GOT3 (cell line): ENCODE measurements at regions not wholly inside any gene's neighbourhood (a gene's known extent, or its start where the extent isn't known, plus 50 kb on each side); places are given as distances from the start of the nearest gene placed in this dataset.

Experiments
- DNase-seq: peaks from one replicate; lab custom pipeline; 2025; ENCODE audit warnings: mixed read lengths; lab: John Stamatoyannopoulos, UW

GRCh38 chr2:143918465-143918989 lies 601.4 kb downstream of the ZEB2 start:
- DNase-seq: no peak

- no peak for DNase-seq
These were observed 603.1 kb downstream of the ZEB2 start for GRCh38 chr2:143916781-143917180.

- no peak for DNase-seq
These were observed 610.2 kb downstream of the ZEB2 start for GRCh38 chr2:143909577-143910353.

- DNase-seq: no peak
These were observed 611.1 kb downstream of the ZEB2 start for GRCh38 chr2:143908843-143909242.

GRCh38 chr2:143907801-143908200 lies 612.1 kb downstream of the ZEB2 start:
- no peak for DNase-seq

- no peak for DNase-seq
These were observed 613.1 kb downstream of the ZEB2 start for GRCh38 chr2:143906850-143907249.

GRCh38 chr2:143905587-143905986 lies 614.3 kb downstream of the ZEB2 start:
- no peak for DNase-seq

- DNase-seq: no peak
These were observed 616.6 kb downstream of the ZEB2 start for GRCh38 chr2:143903172-143903856.

GRCh38 chr2:143901185-143901842 lies 618.6 kb downstream of the ZEB2 start:
- DNase-seq: no peak

GRCh38 chr2:143899987-143900386 lies 619.9 kb downstream of the ZEB2 start:
- no peak for DNase-seq

GRCh38 chr2:143893371-143893770 lies 626.5 kb downstream of the ZEB2 start:
- no peak for DNase-seq

GRCh38 chr2:143891879-143892308 lies 628.0 kb downstream of the ZEB2 start:
- no peak for DNase-seq

GRCh38 chr2:143890798-143891197 lies 629.1 kb downstream of the ZEB2 start:
- DNase-seq: no peak

- no peak for DNase-seq
These were observed 630.7 kb downstream of the ZEB2 start for GRCh38 chr2:143889216-143889615.

GRCh38 chr2:143885461-143885860 lies 634.5 kb downstream of the ZEB2 start:
- no peak for DNase-seq

GRCh38 chr2:143881246-143881645 lies 638.7 kb downstream of the ZEB2 start:
- DNase-seq: no peak

GRCh38 chr2:143877876-143878530 lies 641.9 kb downstream of the ZEB2 start:
- no peak for DNase-seq

GRCh38 chr2:143877056-143877455 lies 642.9 kb downstream of the ZEB2 start:
- DNase-seq: no peak

- DNase-seq: no peak
These were observed 644.4 kb downstream of the ZEB2 start for GRCh38 chr2:143875295-143876233.

GRCh38 chr2:143873886-143874285 lies 646.0 kb downstream of the ZEB2 start:
- no peak for DNase-seq

GRCh38 chr2:143870696-143871095 lies 649.2 kb downstream of the ZEB2 start:
- no peak for DNase-seq
